Thoracic aorta (tissue), 2 donors: ENCODE measurements at regions not wholly inside any gene's neighbourhood (a gene's known extent, or its start where the extent isn't known, plus 50 kb on each side); places are given as distances from the start of the nearest gene placed in this dataset.

Experiments
- ATAC-seq: fragments of 150-250 bp; one replicate; pipeline ENCODE4 v1.8.0; 2017; ENCODE audit warnings: low read depth; ENCODE audit not compliant: insufficient number of reproducible peaks, low FRiP score
- DNase-seq: peaks from one replicate; pipeline ENCODE4 v3.0.0-alpha.2; 2020; ENCODE audit warnings: low spot score
- H3K27ac ChIP-seq, 2 donors: fragments of 200-600 bp; sonication (generic); 1 replicate in 1 of 2; 2 replicates in 1 of 2; pipeline ENCODE4 v1.5.1; 2016; ENCODE audit warnings: mild to moderate bottlenecking in 2 of 2, moderate library complexity in 2 of 2
- H3K27me3 ChIP-seq: fragments of 200-600 bp; sonication (generic); replicated peaks from 2 replicates; pipeline ENCODE4 v1.6.0; 2016; ENCODE audit warnings: mild to moderate bottlenecking; ENCODE audit not compliant: insufficient read depth
- H3K36me3 ChIP-seq: fragments of 200-600 bp; sonication (generic); one replicate; pipeline ENCODE4 v1.5.1; 2016
- H3K4me1 ChIP-seq, 2 donors: fragments of 200-600 bp; sonication (generic); 1 replicate in 1 of 2; 2 replicates in 1 of 2; pipeline versions ENCODE4 v1.5.1 to v1.6.0; 2016; ENCODE audit warnings: low read depth in 2 of 2, mild to moderate bottlenecking in 1 of 2; ENCODE audit not compliant: control insufficient read depth in 1 of 2
- H3K4me3 ChIP-seq: fragments of 200-600 bp; sonication (generic); 2 replicates; pipeline ENCODE4 v1.5.1; 2016; ENCODE audit warnings: mild to moderate bottlenecking
- H3K9me3 ChIP-seq: fragments of 200-600 bp; sonication (generic); 2 replicates; pipeline ENCODE4 v1.5.1; 2016
- TF ChIP-seq, protein P1 (sequence below): fragments of 200-600 bp; sonication (generic); IDR thresholded peaks from one replicate; pipeline ENCODE4 v1.5.1; 2019; ENCODE audit warnings: antibody characterized with exemption

DNA sequence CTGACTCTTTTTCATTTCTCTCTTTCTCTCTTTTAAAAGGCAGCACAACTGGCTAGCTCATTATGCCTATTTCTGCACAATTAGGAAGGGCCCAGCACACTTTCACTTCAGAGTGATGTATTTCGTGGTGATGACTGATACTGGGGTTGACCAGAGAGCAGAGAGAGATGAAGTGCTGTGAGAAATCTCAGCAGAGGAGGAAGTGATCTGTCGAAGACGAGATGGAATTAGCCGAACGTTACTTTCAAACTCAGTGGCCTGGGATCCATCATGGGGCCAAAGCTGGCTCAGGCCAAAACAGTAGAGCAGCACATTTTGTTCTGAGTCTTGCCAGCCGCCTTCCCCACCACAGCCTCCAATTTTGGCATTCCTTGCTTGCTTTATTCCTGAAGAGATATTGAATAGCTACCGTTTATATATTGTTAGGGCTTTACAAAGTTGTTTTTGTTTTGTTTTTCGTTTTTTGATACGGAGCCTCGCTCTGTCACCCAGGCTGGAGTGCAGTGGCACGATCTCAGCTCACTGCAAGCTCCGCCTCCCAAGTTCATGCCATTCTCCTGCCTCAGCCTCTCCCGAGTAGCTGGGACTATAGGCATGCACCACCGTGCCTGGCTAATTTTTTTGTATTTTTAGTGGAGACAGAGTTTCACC lies 213.2 kb upstream of the ECI2 start:
- Histone ChIP-seq H3K4me1 (peaks cover 5 to 20% of the 10 kb centered on the region in 2 donors), H3K36me3 (no peaks in the 10 kb centered on the region), H3K27ac (no peak overlapping the region), H3K9me3 (no peaks in the 10 kb centered on the region), H3K4me3 (no peak overlapping the region), H3K27me3 (no peaks in the 10 kb centered on the region)
- ATAC-seq (no peak), DNase-seq (no peak)
- TF ChIP-seq, protein P1, sequence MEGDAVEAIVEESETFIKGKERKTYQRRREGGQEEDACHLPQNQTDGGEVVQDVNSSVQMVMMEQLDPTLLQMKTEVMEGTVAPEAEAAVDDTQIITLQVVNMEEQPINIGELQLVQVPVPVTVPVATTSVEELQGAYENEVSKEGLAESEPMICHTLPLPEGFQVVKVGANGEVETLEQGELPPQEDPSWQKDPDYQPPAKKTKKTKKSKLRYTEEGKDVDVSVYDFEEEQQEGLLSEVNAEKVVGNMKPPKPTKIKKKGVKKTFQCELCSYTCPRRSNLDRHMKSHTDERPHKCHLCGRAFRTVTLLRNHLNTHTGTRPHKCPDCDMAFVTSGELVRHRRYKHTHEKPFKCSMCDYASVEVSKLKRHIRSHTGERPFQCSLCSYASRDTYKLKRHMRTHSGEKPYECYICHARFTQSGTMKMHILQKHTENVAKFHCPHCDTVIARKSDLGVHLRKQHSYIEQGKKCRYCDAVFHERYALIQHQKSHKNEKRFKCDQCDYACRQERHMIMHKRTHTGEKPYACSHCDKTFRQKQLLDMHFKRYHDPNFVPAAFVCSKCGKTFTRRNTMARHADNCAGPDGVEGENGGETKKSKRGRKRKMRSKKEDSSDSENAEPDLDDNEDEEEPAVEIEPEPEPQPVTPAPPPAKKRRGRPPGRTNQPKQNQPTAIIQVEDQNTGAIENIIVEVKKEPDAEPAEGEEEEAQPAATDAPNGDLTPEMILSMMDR = no peak

- Histone ChIP-seq H3K9me3 (no peaks in the 10 kb centered on the region), H3K27me3 (no peaks in the 10 kb centered on the region), H3K36me3 (no peaks in the 10 kb centered on the region), H3K4me3 (no peak overlapping the region), H3K27ac (no peak overlapping the region), H3K4me1 (peaks cover 5 to 17% of the 10 kb centered on the region in 2 donors)
- TF ChIP-seq, protein P1 = no peak
- DNase-seq = no peak
- no peak for ATAC-seq
Observed at GRCh38 chr6:4347877-4348276, 212.5 kb upstream of the ECI2 start.

- no peak overlapping the region for H3K4me3 ChIP-seq
- no peak for DNase-seq
- H3K9me3 ChIP-seq = no peaks in the 10 kb centered on the region
- H3K4me1 ChIP-seq = peaks cover 0 to 6% of the 10 kb centered on the region in 2 donors
- H3K27me3 ChIP-seq = no peaks in the 10 kb centered on the region
- no peak overlapping the region for H3K27ac ChIP-seq
- ATAC-seq = no peak
- H3K36me3 ChIP-seq = no peaks in the 10 kb centered on the region
- TF ChIP-seq, protein P1 = no peak
Observed at GRCh38 chr6:4346659-4347333, 211.4 kb upstream of the ECI2 start.

GRCh38 chr6:4345543-4345942 lies 210.2 kb upstream of the ECI2 start:
- no peak overlapping the region for H3K4me3 ChIP-seq
- no peaks in the 10 kb centered on the region for H3K9me3 ChIP-seq
- H3K36me3 ChIP-seq = no peaks in the 10 kb centered on the region
- H3K27me3 ChIP-seq = no peaks in the 10 kb centered on the region
- no peak overlapping the region for H3K27ac ChIP-seq
- ATAC-seq (no peak), DNase-seq (no peak)
- no peaks in the 10 kb centered on the region for H3K4me1 ChIP-seq
- TF ChIP-seq, protein P1 = no peak

GRCh38 chr6:4344317-4344899 lies 209.0 kb upstream of the ECI2 start:
- Histone ChIP-seq H3K9me3 (no peaks in the 10 kb centered on the region), H3K4me3 (no peak overlapping the region), H3K27ac (no peak overlapping the region), H3K4me1 (no peaks in the 10 kb centered on the region), H3K36me3 (no peaks in the 10 kb centered on the region), H3K27me3 (no peaks in the 10 kb centered on the region)
- ATAC-seq (no peak), DNase-seq (no peak)
- TF ChIP-seq, protein P1 = no peak
